ENCODE measurements at regions not wholly inside any gene's neighbourhood (a gene's known extent, or its start where the extent isn't known, plus 50 kb on each side); places are given as distances from the start of the nearest gene placed in this dataset.

DNA sequence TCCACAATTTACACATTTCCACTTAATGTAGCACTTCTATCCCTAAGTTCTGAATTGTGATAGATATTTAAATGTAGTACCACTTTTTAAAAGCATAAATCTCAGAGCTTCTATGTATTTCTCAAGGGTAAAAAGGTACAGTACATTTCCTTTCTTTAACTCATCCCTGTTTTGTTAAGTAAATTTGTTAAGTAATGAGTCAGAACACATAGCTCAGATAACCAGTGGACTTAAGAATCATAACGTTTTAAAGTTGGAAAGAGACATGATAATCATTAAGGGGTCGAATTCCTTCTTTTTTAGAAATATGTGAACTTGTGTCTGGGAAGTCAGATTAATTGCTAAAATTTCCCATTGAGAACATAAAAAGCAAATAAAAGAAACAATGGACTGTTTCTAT, 810.2 kb upstream of the NUDT12 start:
- H3K9me3 ChIP-seq (ENCODE audit: control insufficient read depth in 4 of 4, low read length in 3 of 4), result no peaks in the 10 kb centered on the region
- H3K27ac ChIP-seq (ENCODE audit: low read depth in 1 of 2, low read length in 2 of 2), result no peak overlapping the region
- WGBS, result 33% methylated on average over 2 of the region's 2 CpGs
- H3K9ac ChIP-seq (ENCODE audit: low read depth in 1 of 2, low read length in 2 of 2), result no peak overlapping the region
- DNase-seq (ENCODE audit: low spot score), result no peak
- H3K36me3 ChIP-seq (ENCODE audit: control insufficient read depth in 4 of 4, insufficient read depth in 3 of 4, low read depth in 1 of 4, low read length in 3 of 4), result no peaks in the 10 kb centered on the region
- TF ChIP-seq, protein P1, sequence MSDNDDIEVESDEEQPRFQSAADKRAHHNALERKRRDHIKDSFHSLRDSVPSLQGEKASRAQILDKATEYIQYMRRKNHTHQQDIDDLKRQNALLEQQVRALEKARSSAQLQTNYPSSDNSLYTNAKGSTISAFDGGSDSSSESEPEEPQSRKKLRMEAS (IDR thresholded peaks at IDR 0.05), result no peak
- TF ChIP-seq EGR1 (IDR thresholded peaks at IDR 0.05; ENCODE audit: low read depth in 2 of 2), result no peak
- TF ChIP-seq, protein P2, sequence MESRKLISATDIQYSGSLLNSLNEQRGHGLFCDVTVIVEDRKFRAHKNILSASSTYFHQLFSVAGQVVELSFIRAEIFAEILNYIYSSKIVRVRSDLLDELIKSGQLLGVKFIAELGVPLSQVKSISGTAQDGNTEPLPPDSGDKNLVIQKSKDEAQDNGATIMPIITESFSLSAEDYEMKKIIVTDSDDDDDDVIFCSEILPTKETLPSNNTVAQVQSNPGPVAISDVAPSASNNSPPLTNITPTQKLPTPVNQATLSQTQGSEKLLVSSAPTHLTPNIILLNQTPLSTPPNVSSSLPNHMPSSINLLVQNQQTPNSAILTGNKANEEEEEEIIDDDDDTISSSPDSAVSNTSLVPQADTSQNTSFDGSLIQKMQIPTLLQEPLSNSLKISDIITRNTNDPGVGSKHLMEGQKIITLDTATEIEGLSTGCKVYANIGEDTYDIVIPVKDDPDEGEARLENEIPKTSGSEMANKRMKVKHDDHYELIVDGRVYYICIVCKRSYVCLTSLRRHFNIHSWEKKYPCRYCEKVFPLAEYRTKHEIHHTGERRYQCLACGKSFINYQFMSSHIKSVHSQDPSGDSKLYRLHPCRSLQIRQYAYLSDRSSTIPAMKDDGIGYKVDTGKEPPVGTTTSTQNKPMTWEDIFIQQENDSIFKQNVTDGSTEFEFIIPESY (IDR thresholded peaks at IDR 0.05), result no peak
- no peaks in the 10 kb centered on the region for H3K27me3 ChIP-seq (ENCODE audit: control insufficient read depth in 4 of 4, insufficient read depth in 4 of 4, low read length in 3 of 4)
- H3K4me1 ChIP-seq (ENCODE audit: control insufficient read depth in 4 of 4, insufficient read depth in 4 of 4, low read length in 3 of 4), result no peaks in the 10 kb centered on the region
- H3K4me3 ChIP-seq (ENCODE audit: low read depth in 1 of 3, low read length in 3 of 3), result no peak overlapping the region

DNA sequence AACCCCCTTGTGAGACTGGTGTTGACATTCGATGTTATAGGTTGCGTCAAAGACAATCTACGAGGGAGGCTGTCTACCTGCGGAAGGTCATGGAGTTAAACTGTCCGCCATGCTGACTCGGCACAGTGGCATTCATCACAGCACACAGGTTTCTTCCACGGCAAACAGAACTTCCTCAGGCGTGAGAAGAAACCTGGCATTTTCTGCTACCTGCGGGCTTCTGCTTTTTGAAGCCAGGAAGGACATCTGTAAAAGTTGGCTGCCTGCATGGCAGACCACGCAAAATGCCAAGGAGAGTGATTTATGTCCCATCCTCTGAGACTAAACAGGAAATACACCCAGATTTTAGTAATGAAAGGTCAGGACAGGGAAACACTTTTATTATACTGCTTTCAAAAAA, 809.8 kb upstream of the NUDT12 start:
- H3K9ac ChIP-seq (ENCODE audit: low read depth in 1 of 2, low read length in 2 of 2), result no peak overlapping the region
- H3K9me3 ChIP-seq (ENCODE audit: control insufficient read depth in 4 of 4, low read length in 3 of 4), result no peaks in the 10 kb centered on the region
- TF ChIP-seq RXRA (IDR thresholded peaks at IDR 0.05), result no peak
- TF ChIP-seq GABPA (IDR thresholded peaks at IDR 0.05 in 1 of 2, conservative IDR thresholded peaks at IDR 0.05 in 1 of 2), result no peak
- TF ChIP-seq FOXA1 (IDR thresholded peaks at IDR 0.05), result no peak
- TF ChIP-seq NR2F2 (IDR thresholded peaks at IDR 0.05), result no peak
- TF ChIP-seq RAD21 (IDR thresholded peaks at IDR 0.05), result no peak
- TF ChIP-seq FOXA2 (IDR thresholded peaks at IDR 0.05), result no peak
- TF ChIP-seq, protein P3, sequence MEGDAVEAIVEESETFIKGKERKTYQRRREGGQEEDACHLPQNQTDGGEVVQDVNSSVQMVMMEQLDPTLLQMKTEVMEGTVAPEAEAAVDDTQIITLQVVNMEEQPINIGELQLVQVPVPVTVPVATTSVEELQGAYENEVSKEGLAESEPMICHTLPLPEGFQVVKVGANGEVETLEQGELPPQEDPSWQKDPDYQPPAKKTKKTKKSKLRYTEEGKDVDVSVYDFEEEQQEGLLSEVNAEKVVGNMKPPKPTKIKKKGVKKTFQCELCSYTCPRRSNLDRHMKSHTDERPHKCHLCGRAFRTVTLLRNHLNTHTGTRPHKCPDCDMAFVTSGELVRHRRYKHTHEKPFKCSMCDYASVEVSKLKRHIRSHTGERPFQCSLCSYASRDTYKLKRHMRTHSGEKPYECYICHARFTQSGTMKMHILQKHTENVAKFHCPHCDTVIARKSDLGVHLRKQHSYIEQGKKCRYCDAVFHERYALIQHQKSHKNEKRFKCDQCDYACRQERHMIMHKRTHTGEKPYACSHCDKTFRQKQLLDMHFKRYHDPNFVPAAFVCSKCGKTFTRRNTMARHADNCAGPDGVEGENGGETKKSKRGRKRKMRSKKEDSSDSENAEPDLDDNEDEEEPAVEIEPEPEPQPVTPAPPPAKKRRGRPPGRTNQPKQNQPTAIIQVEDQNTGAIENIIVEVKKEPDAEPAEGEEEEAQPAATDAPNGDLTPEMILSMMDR (IDR thresholded peaks at IDR 0.05; ENCODE audit: low read depth, low read length, missing input control), result no peak
- TF ChIP-seq, protein P1 (IDR thresholded peaks at IDR 0.05), result no peak
- TF ChIP-seq HNF4A (conservative IDR thresholded peaks at IDR 0.05), result no peak
- H3K27me3 ChIP-seq (ENCODE audit: control insufficient read depth in 4 of 4, insufficient read depth in 4 of 4, low read length in 3 of 4), result no peaks in the 10 kb centered on the region
- 76% methylated on average over 10 of the region's 10 CpGs for WGBS
- H3K4me3 ChIP-seq (ENCODE audit: low read depth in 1 of 3, low read length in 3 of 3), result no peak overlapping the region
- no peaks in the 10 kb centered on the region for H3K36me3 ChIP-seq (ENCODE audit: control insufficient read depth in 4 of 4, insufficient read depth in 3 of 4, low read depth in 1 of 4, low read length in 3 of 4)
- no peaks in the 10 kb centered on the region for H3K4me1 ChIP-seq (ENCODE audit: control insufficient read depth in 4 of 4, insufficient read depth in 4 of 4, low read length in 3 of 4)
- DNase-seq (ENCODE audit: low spot score), result no peak
- H3K27ac ChIP-seq (ENCODE audit: low read depth in 1 of 2, low read length in 2 of 2), result no peak overlapping the region

DNA sequence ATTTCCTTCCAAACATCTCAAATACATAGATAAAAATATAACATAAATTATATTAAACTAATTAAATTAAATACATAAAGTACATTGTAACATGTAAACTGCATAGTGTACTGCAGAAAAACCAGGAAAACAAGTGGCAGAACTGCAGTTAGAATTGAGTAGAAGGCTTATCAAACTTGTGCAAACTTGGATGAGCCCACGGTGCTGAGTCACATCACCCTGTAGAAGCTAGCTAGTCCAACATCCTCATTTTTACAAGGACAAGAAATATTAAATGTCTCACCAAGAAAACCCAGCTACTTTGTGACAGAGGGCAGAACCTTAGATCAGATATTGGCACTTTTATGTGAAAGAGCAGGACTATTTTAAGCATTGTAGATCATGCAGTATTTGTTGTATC, 807.9 kb upstream of the NUDT12 start:
- Histone ChIP-seq H3K4me3 (ENCODE audit: low read depth in 1 of 3, low read length in 3 of 3) (no peak overlapping the region), H3K27me3 (ENCODE audit: control insufficient read depth in 4 of 4, insufficient read depth in 4 of 4, low read length in 3 of 4) (peaks cover 0 to 3% (median 0%) of the 10 kb centered on the region in 4 donors), H3K9me3 (ENCODE audit: control insufficient read depth in 4 of 4, low read length in 3 of 4) (no peaks in the 10 kb centered on the region), H3K36me3 (ENCODE audit: control insufficient read depth in 4 of 4, insufficient read depth in 3 of 4, low read depth in 1 of 4, low read length in 3 of 4) (no peaks in the 10 kb centered on the region), H3K27ac (ENCODE audit: low read depth in 1 of 2, low read length in 2 of 2) (no peak overlapping the region), H3K4me1 (ENCODE audit: control insufficient read depth in 4 of 4, insufficient read depth in 4 of 4, low read length in 3 of 4) (no peaks in the 10 kb centered on the region), H3K9ac (ENCODE audit: low read depth in 1 of 2, low read length in 2 of 2) (no peak overlapping the region)
- TF ChIP-seq YY1 (IDR thresholded peaks at IDR 0.05) (no peak), NR2F2 (IDR thresholded peaks at IDR 0.05) (no peak), FOXA2 (IDR thresholded peaks at IDR 0.05) (no peak), TAF1 (conservative IDR thresholded peaks at IDR 0.05) (no peak), FOXA1 (IDR thresholded peaks at IDR 0.05) (no peak), HNF4G (IDR thresholded peaks at IDR 0.05) (no peak), HNF4A (conservative IDR thresholded peaks at IDR 0.05) (no peak), SP1 (IDR thresholded peaks at IDR 0.05) (no peak), RAD21 (IDR thresholded peaks at IDR 0.05) (no peak), EGR1 (IDR thresholded peaks at IDR 0.05; ENCODE audit: low read depth in 2 of 2) (no peak), RXRA (IDR thresholded peaks at IDR 0.05) (no peak), GABPA (IDR thresholded peaks at IDR 0.05 in 1 of 2, conservative IDR thresholded peaks at IDR 0.05 in 1 of 2) (no peak)
- TF ChIP-seq, protein P2 (IDR thresholded peaks at IDR 0.05), result no peak
- TF ChIP-seq, protein P4, sequence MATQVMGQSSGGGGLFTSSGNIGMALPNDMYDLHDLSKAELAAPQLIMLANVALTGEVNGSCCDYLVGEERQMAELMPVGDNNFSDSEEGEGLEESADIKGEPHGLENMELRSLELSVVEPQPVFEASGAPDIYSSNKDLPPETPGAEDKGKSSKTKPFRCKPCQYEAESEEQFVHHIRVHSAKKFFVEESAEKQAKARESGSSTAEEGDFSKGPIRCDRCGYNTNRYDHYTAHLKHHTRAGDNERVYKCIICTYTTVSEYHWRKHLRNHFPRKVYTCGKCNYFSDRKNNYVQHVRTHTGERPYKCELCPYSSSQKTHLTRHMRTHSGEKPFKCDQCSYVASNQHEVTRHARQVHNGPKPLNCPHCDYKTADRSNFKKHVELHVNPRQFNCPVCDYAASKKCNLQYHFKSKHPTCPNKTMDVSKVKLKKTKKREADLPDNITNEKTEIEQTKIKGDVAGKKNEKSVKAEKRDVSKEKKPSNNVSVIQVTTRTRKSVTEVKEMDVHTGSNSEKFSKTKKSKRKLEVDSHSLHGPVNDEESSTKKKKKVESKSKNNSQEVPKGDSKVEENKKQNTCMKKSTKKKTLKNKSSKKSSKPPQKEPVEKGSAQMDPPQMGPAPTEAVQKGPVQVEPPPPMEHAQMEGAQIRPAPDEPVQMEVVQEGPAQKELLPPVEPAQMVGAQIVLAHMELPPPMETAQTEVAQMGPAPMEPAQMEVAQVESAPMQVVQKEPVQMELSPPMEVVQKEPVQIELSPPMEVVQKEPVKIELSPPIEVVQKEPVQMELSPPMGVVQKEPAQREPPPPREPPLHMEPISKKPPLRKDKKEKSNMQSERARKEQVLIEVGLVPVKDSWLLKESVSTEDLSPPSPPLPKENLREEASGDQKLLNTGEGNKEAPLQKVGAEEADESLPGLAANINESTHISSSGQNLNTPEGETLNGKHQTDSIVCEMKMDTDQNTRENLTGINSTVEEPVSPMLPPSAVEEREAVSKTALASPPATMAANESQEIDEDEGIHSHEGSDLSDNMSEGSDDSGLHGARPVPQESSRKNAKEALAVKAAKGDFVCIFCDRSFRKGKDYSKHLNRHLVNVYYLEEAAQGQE (IDR thresholded peaks at IDR 0.05), result no peak
- TF ChIP-seq, protein P1 (IDR thresholded peaks at IDR 0.05), result no peak
- TF ChIP-seq, protein P5, sequence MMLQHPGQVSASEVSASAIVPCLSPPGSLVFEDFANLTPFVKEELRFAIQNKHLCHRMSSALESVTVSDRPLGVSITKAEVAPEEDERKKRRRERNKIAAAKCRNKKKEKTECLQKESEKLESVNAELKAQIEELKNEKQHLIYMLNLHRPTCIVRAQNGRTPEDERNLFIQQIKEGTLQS (IDR thresholded peaks at IDR 0.05), result no peak
- no peak for DNase-seq (ENCODE audit: low spot score)
- WGBS, result 28% methylated on average over 1 of the region's 1 CpG

Data from liver (tissue), 8 donors.